Esophagus squamous epithelium (tissue), 5 donors: ENCODE measurements at regions not wholly inside any gene's neighbourhood (a gene's known extent, or its start where the extent isn't known, plus 50 kb on each side); places are given as distances from the start of the nearest gene placed in this dataset.

Experiments used
- DNase-seq: peaks from one replicate; lab custom pipeline; 2025; lab: John Stamatoyannopoulos, UW
- H3K27ac ChIP-seq, 4 donors: fragments of 200-600 bp; sonication (generic); one replicate each; pipeline ENCODE4 v1.5.1; 2016 to 2019; ENCODE audit warnings: mild to moderate bottlenecking in 1 of 4
- H3K27me3 ChIP-seq, 4 donors: fragments of 200-600 bp; sonication (generic); 1 replicate in 3 of 4; 2 replicates in 1 of 4; pipeline versions ENCODE4 v1.5.1 to v1.6.0; 2017 to 2021; ENCODE audit warnings: antibody characterized with exemption in 1 of 4
- H3K36me3 ChIP-seq, 3 donors: fragments of 200-600 bp; sonication (generic); one replicate each; pipeline ENCODE4 v1.5.1; 2016 to 2019
- H3K4me1 ChIP-seq, 3 donors: fragments of 200-600 bp; sonication (generic); one replicate each; pipeline ENCODE4 v1.5.1; 2017 to 2019
- H3K4me3 ChIP-seq, 4 donors: fragments of 200-600 bp; sonication (generic); 1 replicate in 3 of 4; 2 replicates in 1 of 4; pipeline ENCODE4 v1.5.1; 2016 to 2019; ENCODE audit warnings: mild to moderate bottlenecking in 2 of 4, moderate library complexity in 1 of 4
- H3K9me3 ChIP-seq, 3 donors: fragments of 200-600 bp; sonication (generic); one replicate each; pipeline ENCODE4 v1.5.1; 2016 to 2019
- CTCF ChIP-seq, 6 experiments: fragments of 450-650 bp in 4 of 6; fragments of 200-600 bp in 2 of 6; sonication (generic) in 2 of 6; IDR thresholded peaks; one replicate each; pipeline ENCODE4 v1.5.1; 2016 to 2019; ENCODE audit warnings: antibody characterized with exemption in 6 of 6, mild to moderate bottlenecking in 4 of 6, moderate library complexity in 4 of 6
- POLR2A ChIP-seq, 4 donors: fragments of 450-650 bp; IDR thresholded peaks; one replicate each; pipeline ENCODE4 v1.6.1; 2017; ENCODE audit warnings: antibody characterized with exemption in 4 of 4, mild to moderate bottlenecking in 4 of 4, moderate library complexity in 3 of 4
- WGBS, 2 donors: methylation state at CpG; one replicate each; pipeline ENCODE4 v1.1.5; 2018; 5-methylcytosine and 5-hydroxymethylcytosine counted together
- intact Hi-C: fragments of 100-400 bp; cut with DNase I; formaldehyde crosslinking; loops from one replicate; pipeline ENCODE4 v1.15.0; 2022
- donor health status: DM: yes; HTN: yes; CAD: no.

- Histone ChIP-seq H3K36me3 (no peaks in the 10 kb centered on the region), H3K4me1 (no peaks in the 10 kb centered on the region), H3K4me3 (no peak overlapping the region), H3K27me3 (peaks cover 0 to 18% (median 0%) of the 10 kb centered on the region in 4 donors), H3K9me3 (no peaks in the 10 kb centered on the region), H3K27ac (no peak overlapping the region)
- 15 to 25% methylated on average over 9 to 10 of the region's 10 CpGs for WGBS, 2 donors
- DNase-seq = no peak
- intact Hi-C loops = no loop called here
- TF ChIP-seq CTCF (IDR thresholded peaks at IDR 0.05) (no peak), POLR2A (IDR thresholded peaks at IDR 0.05) (no peak)
Observed at GRCh38 chr18:77676910-77677309, 427.3 kb downstream of the GALR1 start.

GRCh38 chr18:77677536-77677935, 427.9 kb downstream of the GALR1 start:
- WGBS, 2 donors = 51 to 54% methylated on average over 6 of the region's 6 CpGs
- H3K36me3 ChIP-seq = no peaks in the 10 kb centered on the region
- TF ChIP-seq POLR2A (IDR thresholded peaks at IDR 0.05) = no peak
- no peak for TF ChIP-seq CTCF (IDR thresholded peaks at IDR 0.05)
- no peaks in the 10 kb centered on the region for H3K9me3 ChIP-seq
- DNase-seq = no peak
- H3K27ac ChIP-seq = no peak overlapping the region
- H3K4me1 ChIP-seq = no peaks in the 10 kb centered on the region
- H3K27me3 ChIP-seq = peaks cover 0 to 13% (median 0%) of the 10 kb centered on the region in 4 donors
- intact Hi-C loops = no loop called here
- H3K4me3 ChIP-seq = no peak overlapping the region

GRCh38 chr18:77679869-77680268, 430.2 kb downstream of the GALR1 start:
- Histone ChIP-seq H3K4me1 (no peaks in the 10 kb centered on the region), H3K27me3 (peaks cover 0 to 3% (median 0%) of the 10 kb centered on the region in 4 donors), H3K36me3 (no peaks in the 10 kb centered on the region), H3K9me3 (no peaks in the 10 kb centered on the region), H3K4me3 (no peak overlapping the region), H3K27ac (no peak overlapping the region)
- no peak for TF ChIP-seq CTCF (IDR thresholded peaks at IDR 0.05)
- intact Hi-C loops = no loop called here
- DNase-seq = no peak
- WGBS, 2 donors = 54 to 56% methylated on average over 3 of the region's 3 CpGs

DNA sequence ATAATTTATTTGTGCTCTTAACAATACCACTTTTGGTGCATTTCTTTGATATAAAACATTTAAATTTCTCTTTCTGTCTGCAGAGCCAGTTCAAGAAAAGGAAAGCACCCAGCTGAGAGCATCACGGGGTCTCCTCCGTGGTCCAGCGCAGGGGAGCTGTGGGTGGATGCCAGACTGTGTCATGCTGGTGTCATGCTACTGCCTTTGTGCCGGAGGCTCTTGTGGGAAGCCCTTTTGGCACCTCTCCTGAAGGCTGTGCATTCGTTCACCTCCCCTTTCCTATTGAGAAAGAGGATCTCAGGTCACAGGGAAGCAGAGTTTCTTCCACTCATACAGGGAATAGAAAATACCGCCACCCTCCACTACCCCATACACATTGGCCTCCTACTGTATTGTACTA, 450.4 kb downstream of the GALR1 start:
- intact Hi-C loops = no loop called here
- Histone ChIP-seq H3K27ac (no peak overlapping the region), H3K9me3 (no peaks in the 10 kb centered on the region), H3K4me1 (no peaks in the 10 kb centered on the region), H3K36me3 (no peaks in the 10 kb centered on the region), H3K4me3 (no peak overlapping the region), H3K27me3 (peaks cover 0 to 14% (median 0%) of the 10 kb centered on the region in 4 donors)
- TF ChIP-seq CTCF (IDR thresholded peaks at IDR 0.05) (no peak), POLR2A (IDR thresholded peaks at IDR 0.05) (no peak)
- no peak for DNase-seq
- 56 to 69% methylated on average over 5 to 6 of the region's 6 CpGs for WGBS, 2 donors

GRCh38 chr18:77701977-77702376, 452.3 kb downstream of the GALR1 start:
- no peak for DNase-seq
- no peak overlapping the region for H3K27ac ChIP-seq
- intact Hi-C loops = no loop called here
- no peaks in the 10 kb centered on the region for H3K36me3 ChIP-seq
- no peaks in the 10 kb centered on the region for H3K4me1 ChIP-seq
- TF ChIP-seq POLR2A (IDR thresholded peaks at IDR 0.05) (no peak), CTCF (IDR thresholded peaks at IDR 0.05) (no peak)
- peaks cover 0 to 14% (median 0%) of the 10 kb centered on the region in 4 donors for H3K27me3 ChIP-seq
- H3K4me3 ChIP-seq = no peak overlapping the region
- WGBS, 2 donors = 91 to 100% methylated on average over 1 of the region's 1 CpG
- no peaks in the 10 kb centered on the region for H3K9me3 ChIP-seq
